CD4-positive, alpha-beta T cell treated with Interferon alpha-2 for 1 hour (primary cell): ENCODE measurements at regions not wholly inside any gene's neighbourhood (a gene's known extent, or its start where the extent isn't known, plus 50 kb on each side); places are given as distances from the start of the nearest gene placed in this dataset.
"Not testable (repeated sequence)": the region's sequence is repeated elsewhere in the genome, so short reads cannot be mapped to it uniquely, and the experiment has no call there.

Experiments
- DNase-seq, 2 donors: peaks; one replicate each; pipeline ENCODE4 v3.0.0-alpha.2; 2020 to 2022

DNA sequence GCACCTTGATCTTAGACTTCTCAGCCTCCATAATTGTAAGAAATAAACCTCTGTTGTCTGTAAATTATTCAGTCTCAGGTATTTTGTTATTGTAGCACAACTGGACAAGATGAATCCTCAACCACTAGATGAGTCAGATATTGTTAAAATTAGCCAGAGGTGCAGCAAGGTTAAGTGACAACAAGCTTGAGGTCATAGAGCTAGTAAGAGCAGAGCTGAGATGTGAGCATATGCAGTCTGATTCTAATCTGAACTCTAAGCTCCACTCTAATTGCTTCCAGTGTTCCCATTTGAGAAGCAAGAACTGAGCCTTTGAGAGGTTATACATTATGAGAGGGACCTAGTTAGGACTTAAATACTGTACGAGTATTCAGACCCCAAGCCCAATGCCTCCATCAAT is 93.1 kb downstream of the FZD1 start:
- DNase-seq: no peak

DNA sequence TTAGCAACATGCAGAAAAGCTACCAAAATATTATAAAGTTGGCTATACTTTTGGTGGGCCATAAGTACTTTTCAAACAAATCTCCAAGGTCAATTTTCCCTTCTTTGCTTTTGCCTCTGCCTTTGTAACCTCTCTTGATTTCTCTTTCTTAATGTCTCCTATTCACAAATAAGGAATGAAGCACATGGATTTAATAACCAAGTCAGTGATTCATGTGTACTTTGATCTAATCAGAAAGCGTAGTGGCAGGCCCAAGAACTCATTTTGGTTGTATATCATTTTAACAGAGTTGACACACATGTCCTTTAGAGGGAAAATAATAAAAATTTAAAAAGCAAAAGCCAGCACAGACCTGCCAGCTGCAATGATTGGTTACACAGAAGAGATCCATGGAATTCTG is 93.7 kb downstream of the FZD1 start:
- no peak for DNase-seq

GRCh38 chr7:91358303-91358702 is 94.1 kb downstream of the FZD1 start:
- DNase-seq: no peak

DNA sequence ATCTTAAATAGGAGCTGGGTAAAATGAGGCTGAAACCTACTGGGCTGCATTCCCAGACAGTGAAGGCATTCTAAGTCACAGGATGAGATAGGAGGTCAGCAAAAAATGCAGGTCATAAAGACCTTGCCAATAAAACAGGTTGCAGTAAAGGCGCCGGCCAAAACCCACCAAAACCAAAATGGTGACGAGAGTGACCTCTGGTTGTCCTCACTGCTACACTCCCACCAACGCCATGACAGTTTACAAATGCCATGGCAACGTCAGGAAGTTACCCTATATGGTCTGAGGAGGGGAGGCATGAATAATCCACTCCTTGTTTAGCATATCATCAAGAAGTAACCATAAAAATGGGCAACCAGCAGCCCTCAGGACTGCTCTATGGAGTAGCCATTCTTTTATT is 100.9 kb downstream of the FZD1 start:
- not testable (repeated sequence) for DNase-seq

- no peak for DNase-seq
Observed at GRCh38 chr7:91366091-91366490, 101.9 kb downstream of the FZD1 start.

DNA sequence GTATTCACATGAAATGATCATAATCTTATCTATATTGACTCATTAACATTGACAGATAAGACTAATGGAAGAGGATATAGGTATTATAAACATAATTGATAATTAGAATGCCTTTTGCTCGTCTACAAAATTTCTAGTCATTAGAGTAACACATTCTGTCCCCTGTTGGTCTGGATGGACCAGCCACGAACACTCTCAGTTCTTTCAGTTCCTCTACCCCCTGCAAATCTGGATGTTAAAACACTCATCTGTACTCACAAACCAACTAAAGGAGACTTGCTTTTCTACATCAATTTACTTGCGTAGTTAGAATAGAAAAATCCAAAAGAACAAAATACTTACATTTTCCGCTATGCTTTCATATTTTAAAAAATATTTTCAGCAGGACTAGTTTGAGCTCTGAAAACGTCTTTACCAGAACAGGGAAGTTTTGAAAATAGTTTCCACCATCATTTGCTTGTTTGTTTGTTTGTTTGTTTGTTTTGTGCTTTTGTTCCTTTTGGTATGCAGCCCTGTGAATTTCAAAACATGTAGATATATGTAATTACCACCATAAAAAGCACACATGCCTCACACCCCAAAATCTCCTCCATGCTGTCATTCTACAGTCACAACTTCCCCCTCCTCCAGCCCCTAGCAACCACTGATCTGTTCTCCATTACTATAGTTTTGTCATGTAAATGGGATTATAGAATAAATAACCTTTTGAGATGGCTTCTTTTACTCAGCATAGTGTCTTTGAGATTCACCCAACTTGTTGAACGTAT is 103.8 kb downstream of the FZD1 start:
- DNase-seq: no peak

- DNase-seq: no peak
Observed at GRCh38 chr7:91372323-91372722, 108.1 kb downstream of the FZD1 start.

GRCh38 chr7:91373111-91373800 is 109.0 kb downstream of the FZD1 start:
- no peak for DNase-seq

DNA sequence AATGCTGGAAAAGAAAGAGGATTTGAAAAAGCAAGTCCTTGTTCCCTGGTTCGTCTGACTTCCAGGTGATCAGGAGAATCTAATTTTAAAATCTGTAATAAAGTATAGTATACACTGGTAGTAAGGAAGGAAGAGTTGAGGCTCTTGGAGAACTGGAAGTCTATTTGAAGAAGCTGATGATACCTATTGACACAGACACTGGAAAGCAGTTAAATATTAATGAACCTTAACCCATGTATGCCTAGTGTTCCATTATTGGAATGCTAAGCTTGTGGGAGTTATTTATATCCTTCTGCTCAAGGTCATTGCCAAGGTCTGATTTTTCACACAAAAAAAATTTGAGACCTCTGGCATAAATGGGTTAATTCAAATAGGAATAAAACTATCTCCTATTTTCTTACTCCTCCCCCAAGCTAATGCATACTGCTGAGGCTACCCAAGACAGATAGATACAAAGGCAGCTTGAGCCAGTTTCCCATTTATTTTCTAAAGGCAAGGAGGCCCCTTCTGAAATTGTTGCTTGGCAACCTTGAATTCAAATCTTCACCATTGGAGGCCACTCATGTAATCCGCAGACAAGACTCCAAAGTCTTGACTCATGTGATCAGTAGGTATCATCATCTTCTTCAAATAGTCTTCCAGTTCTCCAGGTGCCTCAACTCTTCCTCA is 110.2 kb downstream of the FZD1 start:
- no peak for DNase-seq

GRCh38 chr7:91375378-91375777 is 111.1 kb downstream of the FZD1 start:
- no peak for DNase-seq

DNA sequence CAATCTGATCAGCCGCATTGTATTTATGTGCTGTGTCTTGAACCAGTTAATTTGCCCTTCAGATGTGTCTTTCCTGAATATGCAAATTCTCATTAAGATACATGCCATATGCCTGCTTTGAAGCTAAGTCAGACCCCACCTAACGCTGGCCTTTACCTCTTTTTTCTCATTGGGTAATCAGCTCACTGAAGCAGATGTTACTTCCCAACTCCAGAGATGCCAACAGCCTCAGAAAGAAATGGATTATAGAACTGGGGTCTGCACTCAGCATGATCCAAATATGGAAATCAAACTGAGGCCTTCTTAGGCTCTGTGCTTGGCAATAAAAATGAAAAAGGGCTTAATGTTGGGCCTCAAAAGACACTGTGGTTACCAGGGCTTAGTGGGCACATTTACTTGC is 113.9 kb downstream of the FZD1 start:
- DNase-seq: no peak

- no peak for DNase-seq
Observed at GRCh38 chr7:91379236-91379635, 115.0 kb downstream of the FZD1 start.

GRCh38 chr7:91379991-91380390 is 115.8 kb downstream of the FZD1 start:
- no peak for DNase-seq

DNA sequence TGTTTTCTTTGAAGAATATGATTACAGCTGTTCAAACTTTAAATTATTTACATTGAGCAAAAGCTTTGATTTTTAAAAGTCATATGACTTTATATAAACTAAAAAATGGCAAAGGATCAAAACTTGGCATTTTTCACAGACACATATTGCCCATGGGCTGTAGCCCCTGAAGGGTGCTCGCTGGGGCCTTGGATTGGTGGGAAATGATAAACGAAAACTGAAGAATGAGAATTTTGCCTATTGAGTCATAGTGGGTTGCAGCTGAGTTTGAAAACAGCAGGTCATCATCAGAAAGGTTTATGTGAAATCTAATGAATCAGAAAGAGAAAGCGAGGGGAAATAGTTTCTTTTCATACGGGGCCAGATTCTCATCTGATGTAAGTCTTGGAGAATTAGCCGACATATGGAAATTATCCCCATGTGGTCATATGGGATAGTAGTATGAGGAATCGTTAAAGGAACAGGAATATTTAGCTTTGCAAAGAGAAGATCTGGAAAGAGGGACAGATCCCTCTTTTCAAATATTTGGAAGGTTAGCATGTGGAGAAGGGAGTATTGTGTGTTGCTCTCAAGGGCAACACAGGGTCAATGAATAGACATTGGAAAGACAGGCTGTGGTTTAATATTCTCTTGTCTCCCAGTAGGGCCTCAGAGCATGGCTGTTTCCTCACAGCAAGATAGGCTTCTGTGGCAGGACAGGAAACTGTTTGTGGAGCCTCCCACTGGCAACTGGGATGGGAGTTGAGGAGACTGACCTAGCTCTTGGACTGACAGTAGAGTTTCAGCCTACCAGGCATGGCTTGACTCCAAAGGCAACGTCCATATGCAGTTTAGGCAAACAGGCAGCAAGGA is 119.0 kb downstream of the FZD1 start:
- DNase-seq: no peak

- DNase-seq: no peak
Observed at GRCh38 chr7:91383905-91384274, 119.7 kb downstream of the FZD1 start.

DNA sequence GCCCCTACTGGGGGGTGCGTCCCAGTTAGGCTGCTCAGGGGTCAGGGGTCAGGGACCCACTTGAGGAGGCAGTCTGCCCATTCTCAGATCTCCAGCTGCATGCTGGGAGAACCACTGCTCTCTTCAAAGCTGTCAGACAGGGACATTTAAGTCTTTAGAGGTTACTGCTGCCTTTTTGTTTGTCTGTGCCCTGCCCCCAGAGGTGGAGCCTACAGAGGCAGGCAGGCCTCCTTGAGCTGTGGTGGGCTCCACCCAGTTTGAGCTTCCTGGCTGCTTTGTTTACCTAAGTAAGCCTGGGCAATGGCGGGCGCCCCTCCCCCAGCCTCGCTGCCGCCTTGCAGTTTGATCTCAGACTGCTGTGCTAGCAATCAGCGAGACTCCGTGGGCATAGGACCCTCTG is 130.5 kb downstream of the FZD1 start:
- DNase-seq: not testable (repeated sequence)

- DNase-seq: not testable (repeated sequence)
Observed at GRCh38 chr7:91395313-91395712, 131.1 kb downstream of the FZD1 start.

DNA sequence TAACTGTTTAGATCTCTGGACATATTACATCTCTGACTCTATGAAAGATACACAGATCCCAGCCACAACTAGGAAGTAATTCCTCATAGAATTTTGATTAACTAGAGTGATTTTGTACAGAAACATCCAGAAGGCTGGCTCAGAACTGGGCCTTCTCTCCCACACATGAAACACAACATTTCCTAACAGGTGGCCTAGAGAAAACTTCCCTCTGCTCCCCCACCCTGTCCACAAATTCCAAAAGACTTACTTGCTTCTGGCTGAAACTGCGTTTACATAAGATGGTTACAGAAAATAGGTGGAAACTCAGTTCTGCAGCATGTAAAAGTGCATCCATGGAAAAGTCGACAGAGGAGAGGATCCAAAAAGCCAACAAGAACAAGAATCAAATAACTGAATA is 132.9 kb downstream of the FZD1 start:
- DNase-seq: no peak

DNA sequence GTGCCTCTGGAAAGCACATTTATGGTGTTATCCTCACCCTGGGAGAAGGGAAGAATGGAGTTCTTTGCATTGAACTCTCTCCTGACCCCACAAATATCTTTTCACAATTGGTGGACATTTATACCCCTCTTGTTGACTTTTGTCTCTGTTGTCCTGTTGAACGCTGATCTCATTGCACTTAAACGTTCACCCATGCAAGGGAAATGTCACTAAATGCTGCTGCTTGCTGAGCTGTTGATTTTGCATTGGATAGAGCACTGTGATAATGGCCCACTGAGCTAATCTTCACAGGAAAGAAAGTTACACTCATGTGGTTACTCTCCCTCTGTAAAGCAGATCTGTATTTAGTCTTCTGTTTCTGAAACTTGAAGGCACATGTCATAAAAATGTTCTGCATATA is 133.4 kb downstream of the FZD1 start:
- no peak for DNase-seq

DNA sequence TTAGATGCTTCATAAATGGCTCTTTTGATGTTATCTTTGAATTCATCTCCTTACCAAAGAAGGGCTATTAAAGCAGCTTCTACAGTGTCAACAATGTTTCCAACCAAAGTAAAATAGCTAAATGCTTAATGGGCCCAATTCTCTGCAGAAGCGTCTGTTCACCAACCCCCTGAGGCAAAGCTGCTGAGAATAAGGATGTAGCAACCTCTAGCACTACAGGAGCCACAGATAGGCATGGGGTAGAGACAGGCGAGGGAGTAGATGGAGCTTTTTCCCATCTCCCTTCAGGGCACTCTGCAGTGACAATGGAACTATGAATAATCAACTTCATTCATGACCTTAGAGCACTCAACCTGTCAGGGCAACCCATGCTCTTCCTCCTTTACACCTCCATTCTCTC is 134.1 kb downstream of the FZD1 start:
- DNase-seq: no peak

DNA sequence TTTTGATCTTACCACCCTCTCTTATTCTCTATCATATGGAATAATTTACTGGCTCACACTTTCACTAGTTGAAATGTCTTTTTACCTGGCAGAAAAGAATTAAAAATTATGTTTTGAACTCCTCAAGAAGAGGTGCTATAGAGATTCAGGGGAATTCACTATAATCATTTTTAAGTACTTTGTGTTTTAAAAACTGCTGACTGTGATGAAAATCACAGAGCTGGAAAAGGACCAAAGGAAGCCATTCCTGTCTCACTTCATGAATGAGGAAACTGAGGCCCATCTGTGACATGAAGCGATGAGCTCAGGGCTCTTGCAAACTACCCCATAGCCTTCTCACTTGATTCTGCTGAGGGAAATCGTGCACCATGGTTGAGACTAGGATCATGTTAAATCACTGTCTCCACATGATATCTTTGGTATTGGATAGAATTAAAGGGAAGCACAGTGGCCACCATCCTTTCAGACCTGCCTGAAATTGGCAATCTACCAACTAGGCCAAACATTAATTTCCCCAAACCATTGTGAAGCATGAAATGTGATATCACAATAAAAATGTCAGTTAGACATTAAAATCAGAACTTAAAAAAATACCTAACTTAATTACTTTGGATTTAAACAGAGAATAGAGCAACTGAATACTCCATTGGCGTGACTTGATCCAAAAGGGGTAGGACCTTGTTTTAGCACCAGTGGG is 141.0 kb downstream of the FZD1 start:
- no peak for DNase-seq

DNA sequence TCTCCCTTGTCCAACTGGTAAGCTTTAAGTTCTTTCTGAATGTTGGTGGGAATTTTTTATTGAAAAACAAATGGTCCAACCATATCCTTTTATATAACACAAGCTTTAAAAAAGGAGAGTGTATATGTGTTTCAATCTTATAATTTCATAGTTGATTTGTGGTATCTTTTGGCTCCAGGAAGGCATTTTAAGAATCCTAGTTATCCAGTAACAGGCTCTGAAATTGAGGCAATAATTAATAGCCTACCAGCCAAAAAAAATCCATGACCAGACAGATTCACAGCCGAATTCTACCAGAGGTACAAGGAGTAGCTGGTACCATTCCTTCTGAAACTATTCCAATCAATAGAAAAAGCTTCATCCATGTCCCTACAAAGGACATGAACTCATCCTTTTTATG is 141.6 kb downstream of the FZD1 start:
- DNase-seq: not testable (repeated sequence)

- DNase-seq: no peak
Observed at GRCh38 chr7:91407942-91408341, 143.7 kb downstream of the FZD1 start.
